GM12872 (cell line): ENCODE measurements at regions not wholly inside any gene's neighbourhood (a gene's known extent, or its start where the extent isn't known, plus 50 kb on each side); places are given as distances from the start of the nearest gene placed in this dataset.

Experiments used
- TF ChIP-seq, protein P1 (sequence below): IDR thresholded peaks from 3 replicates; pipeline ENCODE4 v1.5.1; 2011; ENCODE audit warnings: low read depth, mild to moderate bottlenecking, low read length, moderate library complexity; ENCODE audit not compliant: insufficient read depth

DNA sequence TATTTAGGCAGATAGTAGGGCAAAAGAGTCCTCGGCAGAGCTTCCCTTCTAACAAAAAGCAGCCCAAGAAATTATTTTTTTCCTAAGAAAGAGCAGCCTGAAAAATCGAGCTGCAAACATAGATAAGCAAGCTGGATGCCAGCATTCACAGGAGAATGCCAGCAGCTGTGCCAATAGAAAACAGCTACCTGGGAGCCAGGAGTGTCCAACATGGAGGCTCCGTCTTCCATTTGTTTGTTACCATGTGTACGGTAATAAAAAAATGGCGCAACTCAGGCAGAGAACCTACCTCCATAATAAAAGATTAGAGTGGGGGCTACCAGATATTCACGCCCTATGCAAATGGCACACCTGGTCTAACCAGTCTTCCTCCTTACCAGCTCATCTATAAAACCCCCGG is 77.6 kb upstream of the IPO5 start:
- TF ChIP-seq, protein P1, sequence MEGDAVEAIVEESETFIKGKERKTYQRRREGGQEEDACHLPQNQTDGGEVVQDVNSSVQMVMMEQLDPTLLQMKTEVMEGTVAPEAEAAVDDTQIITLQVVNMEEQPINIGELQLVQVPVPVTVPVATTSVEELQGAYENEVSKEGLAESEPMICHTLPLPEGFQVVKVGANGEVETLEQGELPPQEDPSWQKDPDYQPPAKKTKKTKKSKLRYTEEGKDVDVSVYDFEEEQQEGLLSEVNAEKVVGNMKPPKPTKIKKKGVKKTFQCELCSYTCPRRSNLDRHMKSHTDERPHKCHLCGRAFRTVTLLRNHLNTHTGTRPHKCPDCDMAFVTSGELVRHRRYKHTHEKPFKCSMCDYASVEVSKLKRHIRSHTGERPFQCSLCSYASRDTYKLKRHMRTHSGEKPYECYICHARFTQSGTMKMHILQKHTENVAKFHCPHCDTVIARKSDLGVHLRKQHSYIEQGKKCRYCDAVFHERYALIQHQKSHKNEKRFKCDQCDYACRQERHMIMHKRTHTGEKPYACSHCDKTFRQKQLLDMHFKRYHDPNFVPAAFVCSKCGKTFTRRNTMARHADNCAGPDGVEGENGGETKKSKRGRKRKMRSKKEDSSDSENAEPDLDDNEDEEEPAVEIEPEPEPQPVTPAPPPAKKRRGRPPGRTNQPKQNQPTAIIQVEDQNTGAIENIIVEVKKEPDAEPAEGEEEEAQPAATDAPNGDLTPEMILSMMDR: no peak

DNA sequence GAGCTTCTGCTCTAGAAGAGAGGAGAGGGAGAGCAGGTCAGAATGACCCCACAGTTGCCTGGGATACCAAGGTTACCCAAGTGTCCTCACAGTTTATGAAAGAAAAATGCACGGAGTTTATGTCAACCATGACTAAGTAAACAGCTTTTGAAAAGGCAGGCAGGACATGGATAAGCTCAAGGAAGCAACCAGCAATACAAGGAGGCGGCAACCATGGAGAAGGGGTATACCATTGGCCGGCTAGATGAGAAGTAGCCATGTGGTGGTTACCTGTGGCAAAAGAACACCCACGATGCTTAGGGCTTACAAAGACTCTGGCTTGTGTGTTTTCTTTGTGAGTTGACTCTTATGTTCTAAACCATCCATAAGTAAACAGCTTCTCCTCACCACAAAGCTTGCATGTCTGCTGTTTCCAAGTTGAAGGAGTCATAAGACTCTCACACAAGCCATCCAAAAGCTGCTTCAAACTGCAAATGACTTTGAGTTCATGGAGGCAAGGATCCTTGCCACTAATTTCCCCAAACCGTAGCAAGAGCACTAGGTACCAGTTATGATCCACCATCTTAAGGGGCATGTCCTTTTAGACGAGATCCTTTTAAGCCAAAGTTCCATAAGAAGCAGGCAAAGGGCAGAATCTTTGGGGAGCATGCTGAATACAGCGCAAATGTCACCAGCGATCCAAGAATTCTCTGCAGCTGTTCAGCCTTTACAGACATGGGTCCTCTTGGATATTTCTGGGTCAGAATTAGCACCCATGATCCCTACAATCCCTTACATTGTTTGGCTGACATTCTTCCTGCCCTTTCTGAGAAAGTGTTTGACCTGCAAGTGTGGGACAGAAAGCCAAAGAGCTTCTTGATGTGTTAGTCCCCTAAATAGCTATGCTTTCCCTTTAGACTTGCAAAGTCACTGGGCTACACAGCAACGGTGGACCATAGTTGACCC is 74.8 kb upstream of the IPO5 start:
- TF ChIP-seq, protein P1: no peak

DNA sequence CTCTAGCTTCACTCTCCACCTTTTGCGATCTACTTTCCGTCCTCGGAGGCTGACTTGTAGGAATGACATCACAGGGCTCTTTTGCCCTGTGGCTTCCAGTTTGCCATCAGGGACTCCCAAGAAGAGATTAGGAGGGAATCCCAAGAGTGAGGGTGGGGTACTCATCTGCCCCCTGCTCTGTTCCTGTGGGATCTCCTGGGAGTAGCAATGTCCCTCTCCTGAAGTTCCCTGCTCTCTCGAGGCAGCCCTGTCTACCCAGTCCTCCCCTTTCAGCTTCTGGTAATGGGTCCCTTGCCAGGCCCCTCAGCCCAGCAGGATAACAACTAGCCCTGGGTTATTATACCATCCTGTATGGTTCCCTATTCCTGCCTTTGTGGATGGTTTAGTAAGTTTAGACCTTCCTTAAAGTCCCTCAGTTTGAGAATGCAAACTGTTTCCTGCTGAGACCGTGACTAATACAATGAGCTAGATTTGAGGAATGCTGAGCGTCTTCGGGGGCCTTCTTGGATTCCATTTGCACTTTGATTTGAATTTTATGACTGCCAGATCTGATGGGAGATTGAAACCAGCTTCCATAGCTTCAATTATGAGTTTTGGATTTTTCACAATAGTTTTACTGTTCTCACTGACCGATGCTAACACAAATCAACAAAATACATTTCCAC is 73.7 kb upstream of the IPO5 start:
- TF ChIP-seq, protein P1: no peak

DNA sequence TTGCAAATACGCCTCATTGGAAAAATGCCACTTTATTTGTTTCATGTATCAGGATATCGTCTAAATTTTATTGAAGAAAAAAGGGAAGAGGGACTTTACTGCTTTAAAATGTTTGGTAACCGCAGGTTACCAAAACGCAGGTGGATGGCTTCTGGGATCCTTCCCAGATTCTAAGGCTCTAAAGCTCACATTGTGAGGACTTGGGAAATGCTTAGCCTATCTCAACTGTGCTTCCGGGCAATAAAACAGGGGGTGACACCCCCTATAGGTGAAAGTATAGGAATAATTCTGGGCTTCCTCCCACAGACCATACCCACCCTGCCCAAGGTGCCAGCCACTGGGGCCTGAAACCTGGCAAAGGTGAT is 73.2 kb upstream of the IPO5 start:
- TF ChIP-seq, protein P1: no peak

DNA sequence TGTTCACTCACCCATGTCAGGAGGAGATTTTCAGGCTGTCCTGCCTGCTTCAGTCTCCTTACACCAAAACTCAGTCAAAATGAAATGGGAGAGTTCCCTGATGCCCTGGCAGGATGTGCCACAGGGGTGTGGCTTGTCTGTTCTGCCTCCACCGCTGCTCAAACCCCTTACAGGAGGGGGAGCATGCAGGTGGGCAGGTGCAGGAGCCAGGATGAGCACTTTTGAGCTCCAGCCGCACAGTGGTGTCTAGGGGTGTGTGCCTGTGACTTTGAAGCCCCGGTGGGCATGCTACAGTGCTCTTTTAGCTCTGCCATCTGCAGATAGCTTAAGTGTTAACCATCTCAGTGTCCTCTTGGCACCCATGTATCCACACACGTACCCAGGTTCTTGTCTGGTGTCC is 71.9 kb upstream of the IPO5 start:
- TF ChIP-seq, protein P1: no peak

DNA sequence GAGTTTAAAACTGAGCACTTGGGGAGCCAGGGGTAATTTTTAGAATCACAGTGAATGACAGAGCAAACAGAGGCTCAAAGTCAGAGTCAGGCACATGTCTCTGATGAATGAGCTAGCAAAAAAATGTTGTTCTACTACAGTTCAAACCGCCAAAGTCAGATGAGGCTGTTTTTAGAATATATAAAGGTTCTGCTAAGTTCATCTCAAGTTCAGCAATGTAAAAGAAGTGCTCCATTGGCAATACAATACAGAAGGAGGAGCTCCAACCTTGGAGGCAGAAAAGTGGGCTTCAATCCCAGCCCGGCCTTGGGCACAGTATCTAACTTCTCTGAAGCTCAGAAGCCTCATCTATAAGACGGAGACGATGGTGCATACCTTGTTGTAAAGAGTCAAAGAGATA is 70.1 kb upstream of the IPO5 start:
- TF ChIP-seq, protein P1: no peak

DNA sequence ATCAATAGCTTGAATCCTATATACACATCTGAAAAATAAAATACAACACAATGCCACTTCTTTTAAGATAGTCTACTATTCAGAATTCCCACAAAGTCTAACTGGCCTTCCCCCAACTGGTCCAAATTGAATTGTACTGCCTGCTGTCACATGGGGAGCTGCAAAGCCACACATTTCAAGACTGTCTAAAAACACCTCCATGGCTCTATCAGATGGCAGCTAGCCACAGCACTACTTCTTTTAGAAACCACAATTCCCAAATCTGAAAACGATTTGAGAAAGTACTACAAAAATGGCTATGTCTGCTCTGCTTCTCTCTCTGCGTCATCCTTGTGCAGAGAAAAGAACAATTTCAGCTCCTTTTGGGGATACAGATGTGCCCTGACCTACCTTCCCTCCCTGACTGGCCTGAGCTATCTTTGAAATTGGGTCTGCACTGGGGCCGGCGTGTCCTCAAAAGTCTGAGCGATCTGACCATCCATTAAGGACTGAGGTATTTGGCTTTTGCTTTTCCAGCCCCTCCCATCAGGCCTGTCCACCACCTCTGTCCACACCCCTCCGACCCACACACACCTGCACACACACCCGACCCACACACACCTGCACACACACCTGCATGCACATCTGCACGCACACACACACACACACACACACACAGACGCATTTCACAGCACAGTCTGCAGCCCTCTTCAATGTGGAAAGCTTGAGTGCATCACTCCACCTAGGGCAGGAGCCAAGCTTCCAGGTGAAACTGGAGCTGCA is 68.6 kb upstream of the IPO5 start:
- TF ChIP-seq, protein P1: no peak
